GM11168 (cell line): ENCODE measurements at regions not wholly inside any gene's neighbourhood (a gene's known extent, or its start where the extent isn't known, plus 50 kb on each side); places are given as distances from the start of the nearest gene placed in this dataset.

Experiments used
- in situ Hi-C: fragments of 300-500 bp; cut with MboI; formaldehyde crosslinking; loops from one replicate; pipeline ENCODE4 v1.12.0; 2022; ENCODE audit warnings: low sequenced_read_pairs; ENCODE audit not compliant: unreplicated experiment

- in situ Hi-C loops, result no loop called here
These were observed 159.1 kb upstream of the USP24 start for GRCh38 chr1:55374216-55374615.

GRCh38 chr1:55369474-55369873 is 154.3 kb upstream of the USP24 start:
- in situ Hi-C loops, result no loop called here

- in situ Hi-C loops, result no loop called here
These were observed 153.5 kb upstream of the USP24 start for GRCh38 chr1:55368698-55369097.

- in situ Hi-C loops, result no loop called here
These were observed 152.1 kb upstream of the USP24 start for GRCh38 chr1:55367273-55367672.

GRCh38 chr1:55364216-55364615 is 149.1 kb upstream of the USP24 start:
- in situ Hi-C loops, result no loop called here

- in situ Hi-C loops, result no loop called here
These were observed 148.1 kb upstream of the USP24 start for GRCh38 chr1:55363268-55363667.

GRCh38 chr1:55362558-55362957 is 147.4 kb upstream of the USP24 start:
- in situ Hi-C loops, result no loop called here

- in situ Hi-C loops, result no loop called here
These were observed 144.4 kb upstream of the USP24 start for GRCh38 chr1:55359611-55360010.

- in situ Hi-C loops, result no loop called here
These were observed 143.4 kb upstream of the USP24 start for GRCh38 chr1:55358581-55358980.

GRCh38 chr1:55355549-55355948 is 140.4 kb upstream of the USP24 start:
- in situ Hi-C loops, result no loop called here

GRCh38 chr1:55353707-55354620 is 138.8 kb upstream of the USP24 start:
- in situ Hi-C loops, result no loop called here

GRCh38 chr1:55352811-55353180 is 137.6 kb upstream of the USP24 start:
- in situ Hi-C loops, result no loop called here

- in situ Hi-C loops, result no loop called here
These were observed 137.1 kb upstream of the USP24 start for GRCh38 chr1:55352080-55352810.

- in situ Hi-C loops, result no loop called here
These were observed 133.2 kb upstream of the USP24 start for GRCh38 chr1:55348356-55348755.

GRCh38 chr1:55347866-55348265 is 132.7 kb upstream of the USP24 start:
- in situ Hi-C loops, result no loop called here

GRCh38 chr1:55347041-55347440 is 131.9 kb upstream of the USP24 start:
- in situ Hi-C loops, result no loop called here

- in situ Hi-C loops, result no loop called here
These were observed 131.4 kb upstream of the USP24 start for GRCh38 chr1:55346586-55346985.

GRCh38 chr1:55339681-55340080 is 124.5 kb upstream of the USP24 start:
- in situ Hi-C loops, result no loop called here

- in situ Hi-C loops, result no loop called here
These were observed 123.3 kb upstream of the USP24 start for GRCh38 chr1:55338448-55338820.

- in situ Hi-C loops, result no loop called here
These were observed 122.8 kb upstream of the USP24 start for GRCh38 chr1:55337801-55338447.

GRCh38 chr1:55334797-55335196 is 119.6 kb upstream of the USP24 start:
- in situ Hi-C loops, result no loop called here
